Mammary epithelial cell (primary cell): ENCODE measurements at regions not wholly inside any gene's neighbourhood (a gene's known extent, or its start where the extent isn't known, plus 50 kb on each side); places are given as distances from the start of the nearest gene placed in this dataset.

ENCODE experiments used
- CTCF ChIP-seq, 2 donors: IDR thresholded peaks in 1 of 2; conservative IDR thresholded peaks in 1 of 2; 2 replicates each; pipeline ENCODE4 v1.5.1; 2011 to 2012; ENCODE audit warnings: inconsistent platforms in 2 of 2, low read length in 2 of 2, mild to moderate bottlenecking in 2 of 2, control low read depth in 1 of 2, low read depth in 1 of 2; ENCODE audit not compliant: insufficient read depth in 1 of 2; ENCODE audit errors: extremely low read depth in 1 of 2
- EZH2 ChIP-seq: IDR thresholded peaks from 2 replicates; pipeline ENCODE4 v1.6.1; 2012; ENCODE audit warnings: low read length, inconsistent platforms, borderline replicate concordance

- TF ChIP-seq CTCF (conservative IDR thresholded peaks at IDR 0.05 in 1 of 2, IDR thresholded peaks at IDR 0.05 in 1 of 2; ENCODE audit: extremely low read depth in 1 of 2, insufficient read depth in 1 of 2, low read depth in 1 of 2, low read length in 2 of 2) (no peak), EZH2 (no peak)
Observed at GRCh38 chr4:81642543-81642942, 170.8 kb upstream of the RASGEF1B start.
